ENCODE measurements at regions not wholly inside any gene's neighbourhood (a gene's known extent, or its start where the extent isn't known, plus 50 kb on each side); places are given as distances from the start of the nearest gene placed in this dataset.
"Not testable (repeated sequence)": the region's sequence is repeated elsewhere in the genome, so short reads cannot be mapped to it uniquely, and the experiment has no call there.

- H3K4me3 ChIP-seq, result no peak overlapping the region
- 45% methylated on average over 5 of the region's 5 CpGs for WGBS (ENCODE audit: low lambda C conversion rate, missing lambda C conversion rate)
- no peak overlapping the region for H3K4me2 ChIP-seq
- peak; percentile 47 for TF ChIP-seq CTCF (IDR thresholded peaks at IDR 0.05; ENCODE audit: poor library complexity)
- no peak for TF ChIP-seq EZH2phosphoT487 (IDR thresholded peaks at IDR 0.05; ENCODE audit: low read depth, severe bottlenecking, unreplicated experiment)
- no peak overlapping the region for H3K27ac ChIP-seq
- no peaks in the 10 kb centered on the region for H3K36me3 ChIP-seq (replicated peaks; ENCODE audit: insufficient read depth, low read depth)
- H2AFZ ChIP-seq, result no peak overlapping the region
- no peaks in the 10 kb centered on the region for H3K79me2 ChIP-seq
- no peaks in the 10 kb centered on the region for H3K27me3 ChIP-seq
- DNase-seq (ENCODE audit: low spot score), result peak; percentile 23
- no peaks in the 10 kb centered on the region for H3K4me1 ChIP-seq (ENCODE audit: insufficient read depth)
- H4K20me1 ChIP-seq (ENCODE audit: insufficient read depth, poor library complexity, severe bottlenecking), result no peaks in the 10 kb centered on the region
- H3K9me2 ChIP-seq (replicated peaks; ENCODE audit: insufficient read depth), result no peaks in the 10 kb centered on the region
- H3K9me3 ChIP-seq (ENCODE audit: low read depth), result no peaks in the 10 kb centered on the region
Observed at GRCh38 chr14:83071888-83072501, 1538.3 kb upstream of the SEL1L start.

- Histone ChIP-seq H3K79me2 (no peaks in the 10 kb centered on the region), H3K27me3 (no peaks in the 10 kb centered on the region), H3K4me1 (ENCODE audit: insufficient read depth) (no peaks in the 10 kb centered on the region), H3K36me3 (replicated peaks; ENCODE audit: insufficient read depth, low read depth) (no peaks in the 10 kb centered on the region), H4K20me1 (ENCODE audit: insufficient read depth, poor library complexity, severe bottlenecking) (no peaks in the 10 kb centered on the region), H3K4me3 (no peak overlapping the region), H3K4me2 (no peak overlapping the region), H3K27ac (no peak overlapping the region), H3K9me3 (ENCODE audit: low read depth) (no peaks in the 10 kb centered on the region), H3K9me2 (replicated peaks; ENCODE audit: insufficient read depth) (no peaks in the 10 kb centered on the region), H2AFZ (no peak overlapping the region)
- DNase-seq (ENCODE audit: low spot score), result no peak
- TF ChIP-seq CTCF (IDR thresholded peaks at IDR 0.05; ENCODE audit: poor library complexity), result no peak
- 80% methylated on average over 4 of the region's 4 CpGs for WGBS (ENCODE audit: low lambda C conversion rate, missing lambda C conversion rate)
Observed at GRCh38 chr14:83085136-83085535, 1551.5 kb upstream of the SEL1L start.

- H3K9me2 ChIP-seq (replicated peaks; ENCODE audit: insufficient read depth), result no peaks in the 10 kb centered on the region
- TF ChIP-seq EZH2 (IDR thresholded peaks at IDR 0.05; ENCODE audit: borderline replicate concordance) (no peak), EZH2phosphoT487 (IDR thresholded peaks at IDR 0.05; ENCODE audit: low read depth, severe bottlenecking, unreplicated experiment) (no peak), CTCF (IDR thresholded peaks at IDR 0.05; ENCODE audit: poor library complexity) (no peak)
- no peak overlapping the region for H2AFZ ChIP-seq
- H3K36me3 ChIP-seq (replicated peaks; ENCODE audit: insufficient read depth, low read depth), result no peaks in the 10 kb centered on the region
- no peak overlapping the region for H3K4me3 ChIP-seq
- WGBS (ENCODE audit: low lambda C conversion rate, missing lambda C conversion rate), result 26% methylated on average over 1 of the region's 1 CpG
- H3K9me3 ChIP-seq (ENCODE audit: low read depth), result no peaks in the 10 kb centered on the region
- no peaks in the 10 kb centered on the region for H3K79me2 ChIP-seq
- H4K20me1 ChIP-seq (ENCODE audit: insufficient read depth, poor library complexity, severe bottlenecking), result no peaks in the 10 kb centered on the region
- no peaks in the 10 kb centered on the region for H3K4me1 ChIP-seq (ENCODE audit: insufficient read depth)
- no peaks in the 10 kb centered on the region for H3K27me3 ChIP-seq
- no peak overlapping the region for H3K27ac ChIP-seq
- no peak for DNase-seq (ENCODE audit: low spot score)
- H3K4me2 ChIP-seq, result no peak overlapping the region
Observed at GRCh38 chr14:83085725-83086124, 1552.1 kb upstream of the SEL1L start.

- 93% methylated on average over 45 of the region's 47 CpGs for WGBS (ENCODE audit: low lambda C conversion rate, missing lambda C conversion rate)
- H4K20me1 ChIP-seq (ENCODE audit: insufficient read depth, poor library complexity, severe bottlenecking); H3K4me1 ChIP-seq (ENCODE audit: insufficient read depth); H3K9me3 ChIP-seq (ENCODE audit: low read depth); H2AFZ ChIP-seq; H3K27ac ChIP-seq; DNase-seq (ENCODE audit: low spot score); H3K4me3 ChIP-seq; H3K36me3 ChIP-seq (replicated peaks; ENCODE audit: insufficient read depth, low read depth); H3K9me2 ChIP-seq (replicated peaks; ENCODE audit: insufficient read depth); H3K4me2 ChIP-seq; H3K27me3 ChIP-seq; H3K79me2 ChIP-seq: not testable (repeated sequence)
Observed at GRCh38 chr14:83091991-83092956, 1558.6 kb upstream of the SEL1L start.
